ENCODE measurements at regions not wholly inside any gene's neighbourhood (a gene's known extent, or its start where the extent isn't known, plus 50 kb on each side); places are given as distances from the start of the nearest gene placed in this dataset.

- H3K4me3 ChIP-seq (replicated peaks in 1 of 3; ENCODE audit: low read depth in 2 of 3, low read length in 3 of 3): no peak overlapping the region
- intact Hi-C loops (cut with micrococcal nuclease): no loop called here
- DNase-seq: no peak
- Mint-ChIP-seq H3K9me3 (peaks cover 0 to 3% (median 0%) of the 10 kb centered on the region in 7 donors), H3K4me3 (no peak overlapping the region), H3K36me3 (no peaks in the 10 kb centered on the region), H3K27me3 (ENCODE audit: low read depth in 3 of 3) (peaks cover 0 to 2% (median 0%) of the 10 kb centered on the region in 3 donors), H3K4me1 (no peaks in the 10 kb centered on the region), H3K27ac (no peak overlapping the region)
- H4K20me1 ChIP-seq (ENCODE audit: insufficient read depth, low read length): no peaks in the 10 kb centered on the region
- H3K36me3 ChIP-seq (replicated peaks in 1 of 2; ENCODE audit: control insufficient read depth in 1 of 2, insufficient read depth in 2 of 2, low read length in 2 of 2): no peaks in the 10 kb centered on the region
- no peaks in the 10 kb centered on the region for H3K27me3 ChIP-seq (ENCODE audit: control insufficient read depth in 2 of 2, insufficient read depth in 2 of 2, low read length in 2 of 2)
- no peak overlapping the region for H3K4me2 ChIP-seq (replicated peaks; ENCODE audit: extremely low read depth, low read length, poor library complexity, severe bottlenecking)
- TF ChIP-seq, protein P1, sequence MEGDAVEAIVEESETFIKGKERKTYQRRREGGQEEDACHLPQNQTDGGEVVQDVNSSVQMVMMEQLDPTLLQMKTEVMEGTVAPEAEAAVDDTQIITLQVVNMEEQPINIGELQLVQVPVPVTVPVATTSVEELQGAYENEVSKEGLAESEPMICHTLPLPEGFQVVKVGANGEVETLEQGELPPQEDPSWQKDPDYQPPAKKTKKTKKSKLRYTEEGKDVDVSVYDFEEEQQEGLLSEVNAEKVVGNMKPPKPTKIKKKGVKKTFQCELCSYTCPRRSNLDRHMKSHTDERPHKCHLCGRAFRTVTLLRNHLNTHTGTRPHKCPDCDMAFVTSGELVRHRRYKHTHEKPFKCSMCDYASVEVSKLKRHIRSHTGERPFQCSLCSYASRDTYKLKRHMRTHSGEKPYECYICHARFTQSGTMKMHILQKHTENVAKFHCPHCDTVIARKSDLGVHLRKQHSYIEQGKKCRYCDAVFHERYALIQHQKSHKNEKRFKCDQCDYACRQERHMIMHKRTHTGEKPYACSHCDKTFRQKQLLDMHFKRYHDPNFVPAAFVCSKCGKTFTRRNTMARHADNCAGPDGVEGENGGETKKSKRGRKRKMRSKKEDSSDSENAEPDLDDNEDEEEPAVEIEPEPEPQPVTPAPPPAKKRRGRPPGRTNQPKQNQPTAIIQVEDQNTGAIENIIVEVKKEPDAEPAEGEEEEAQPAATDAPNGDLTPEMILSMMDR (IDR thresholded peaks at IDR 0.05): no peak
- H2AFZ ChIP-seq (ENCODE audit: insufficient read depth, low read depth, low read length, poor library complexity, severe bottlenecking): no peak overlapping the region
- H3K79me2 ChIP-seq (ENCODE audit: insufficient read depth, low read length): no peaks in the 10 kb centered on the region
- H3K9me3 ChIP-seq (replicated peaks in 1 of 2; ENCODE audit: control insufficient read depth in 1 of 2, insufficient read depth in 1 of 2, low read length in 2 of 2): no peaks in the 10 kb centered on the region
- H3K27ac ChIP-seq (ENCODE audit: low read depth in 1 of 2, low read length in 2 of 2): no peak overlapping the region
- no peaks in the 10 kb centered on the region for H3K4me1 ChIP-seq (ENCODE audit: control insufficient read depth in 1 of 2, insufficient read depth in 2 of 2, low read length in 2 of 2)
- H3K9ac ChIP-seq (ENCODE audit: insufficient read depth, low read length, poor library complexity, severe bottlenecking): no peak overlapping the region
These were observed 49.9 kb upstream of the TRIM77 start for GRCh38 chr11:89660234-89660633.
